Glutamatergic neuron (in vitro differentiated cells): ENCODE measurements at regions not wholly inside any gene's neighbourhood (a gene's known extent, or its start where the extent isn't known, plus 50 kb on each side); places are given as distances from the start of the nearest gene placed in this dataset.
A peak's percentile ranks its signal among the peaks of the same experiment; 100 is the strongest.

Source experiments
- DNase-seq: peaks from one replicate; pipeline ENCODE4 v3.0.0; 2022
- H3K27ac Mint-ChIP-seq: one replicate; pipeline ENCODE4 v1.8.0; 2020; ENCODE audit warnings: mild to moderate bottlenecking, mixed read lengths, inconsistent platforms; ENCODE audit not compliant: unreplicated experiment
- H3K27me3 Mint-ChIP-seq: one replicate; pipeline ENCODE4 v1.8.0; 2020; ENCODE audit warnings: mild to moderate bottlenecking, moderate library complexity, mixed read lengths, inconsistent platforms; ENCODE audit not compliant: unreplicated experiment
- H3K36me3 Mint-ChIP-seq: one replicate; pipeline ENCODE4 v1.8.0; 2020; ENCODE audit warnings: mild to moderate bottlenecking, mixed read lengths, inconsistent platforms; ENCODE audit not compliant: unreplicated experiment
- H3K4me1 Mint-ChIP-seq: one replicate; pipeline ENCODE4 v1.8.0; 2020; ENCODE audit warnings: mild to moderate bottlenecking, low read depth, mixed read lengths, inconsistent platforms; ENCODE audit not compliant: unreplicated experiment
- H3K4me3 Mint-ChIP-seq: one replicate; pipeline ENCODE4 v1.8.0; 2020; ENCODE audit warnings: mild to moderate bottlenecking, mixed read lengths, inconsistent platforms; ENCODE audit not compliant: unreplicated experiment
- H3K9me3 Mint-ChIP-seq: one replicate; pipeline ENCODE4 v1.8.0; 2020; ENCODE audit warnings: mild to moderate bottlenecking, moderate library complexity, mixed read lengths, inconsistent platforms; ENCODE audit not compliant: unreplicated experiment
- CTCF ChIP-seq: fragments of 200-600 bp; sonication (generic); IDR thresholded peaks from one replicate; pipeline ENCODE4 v1.5.0; 2021; ENCODE audit not compliant: partially characterized antibody, unreplicated experiment

GRCh38 chr4:175910700-175911099, 98.6 kb upstream of the GPM6A start:
- no peak for TF ChIP-seq CTCF
- no peaks in the 10 kb centered on the region for H3K36me3 Mint-ChIP-seq
- H3K4me3 Mint-ChIP-seq = no peak overlapping the region
- no peaks in the 10 kb centered on the region for H3K27me3 Mint-ChIP-seq
- H3K9me3 Mint-ChIP-seq = no peaks in the 10 kb centered on the region
- H3K27ac Mint-ChIP-seq = no peak overlapping the region
- H3K4me1 Mint-ChIP-seq = peaks cover 3% of the 10 kb centered on the region
- no peak for DNase-seq

GRCh38 chr4:175916626-175917351, 104.7 kb upstream of the GPM6A start:
- Mint-ChIP-seq H3K4me1 (peaks cover 11% of the 10 kb centered on the region), H3K9me3 (no peaks in the 10 kb centered on the region), H3K27me3 (no peaks in the 10 kb centered on the region), H3K4me3 (no peak overlapping the region), H3K27ac (peak overlapping the region; percentile 74), H3K36me3 (no peaks in the 10 kb centered on the region)
- TF ChIP-seq CTCF = no peak
- no peak for DNase-seq

- H3K4me1 Mint-ChIP-seq = no peaks in the 10 kb centered on the region
- H3K27me3 Mint-ChIP-seq = no peaks in the 10 kb centered on the region
- no peaks in the 10 kb centered on the region for H3K36me3 Mint-ChIP-seq
- no peaks in the 10 kb centered on the region for H3K9me3 Mint-ChIP-seq
- DNase-seq = no peak
- TF ChIP-seq CTCF = no peak
- H3K27ac Mint-ChIP-seq = no peak overlapping the region
- H3K4me3 Mint-ChIP-seq = no peak overlapping the region
These were observed 115.1 kb upstream of the GPM6A start for GRCh38 chr4:175927121-175927520.

GRCh38 chr4:175929441-175929840, 117.4 kb upstream of the GPM6A start:
- no peaks in the 10 kb centered on the region for H3K9me3 Mint-ChIP-seq
- no peaks in the 10 kb centered on the region for H3K4me1 Mint-ChIP-seq
- no peaks in the 10 kb centered on the region for H3K27me3 Mint-ChIP-seq
- no peaks in the 10 kb centered on the region for H3K36me3 Mint-ChIP-seq
- TF ChIP-seq CTCF = no peak
- H3K4me3 Mint-ChIP-seq = no peak overlapping the region
- no peak overlapping the region for H3K27ac Mint-ChIP-seq
- no peak for DNase-seq

- Mint-ChIP-seq H3K36me3 (no peaks in the 10 kb centered on the region), H3K4me1 (no peaks in the 10 kb centered on the region), H3K27ac (no peak overlapping the region), H3K9me3 (no peaks in the 10 kb centered on the region), H3K27me3 (no peaks in the 10 kb centered on the region), H3K4me3 (no peak overlapping the region)
- DNase-seq = no peak
- TF ChIP-seq CTCF = no peak
These were observed 117.9 kb upstream of the GPM6A start for GRCh38 chr4:175929932-175930331.
